ENCODE measurements at regions not wholly inside any gene's neighbourhood (a gene's known extent, or its start where the extent isn't known, plus 50 kb on each side); places are given as distances from the start of the nearest gene placed in this dataset.

DNA sequence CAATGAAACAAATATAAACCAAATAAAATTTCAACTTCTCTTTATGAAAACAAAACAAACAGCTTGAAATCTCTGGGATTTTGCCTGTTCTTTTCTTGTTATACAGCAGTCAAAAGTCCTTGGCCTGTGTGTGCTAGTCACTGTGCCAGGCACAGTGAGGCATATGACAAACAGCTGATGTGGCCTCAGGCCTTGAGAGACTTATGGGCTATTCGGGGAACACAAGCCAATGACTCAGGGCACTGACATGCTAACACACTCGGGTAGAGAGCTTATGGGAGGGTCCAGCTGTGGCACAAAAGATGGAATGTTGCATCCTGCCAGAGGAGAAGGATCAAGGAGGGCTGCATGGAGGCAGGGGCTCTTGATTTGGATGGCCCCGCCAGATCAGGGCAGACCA, 95.4 kb upstream of the NKX2-2 start:
- Histone ChIP-seq H4K20me1 (ENCODE audit: insufficient read depth, low read length) (no peaks in the 10 kb centered on the region), H3K27ac (ENCODE audit: low read depth, low read length) (no peak overlapping the region), H3K9ac (ENCODE audit: low read length) (no peak overlapping the region), H3K4me3 (ENCODE audit: insufficient read depth, low read depth, low read length) (no peak overlapping the region), H3K27me3 (ENCODE audit: insufficient read depth, low read length) (no peaks in the 10 kb centered on the region), H3K4me2 (ENCODE audit: low read length) (no peak overlapping the region), H3K9me3 (ENCODE audit: insufficient read depth, low read depth, low read length) (no peaks in the 10 kb centered on the region), H3K79me2 (ENCODE audit: insufficient read depth, low read length) (no peaks in the 10 kb centered on the region), H2AFZ (ENCODE audit: low read depth, low read length) (no peak overlapping the region), H3K4me1 (ENCODE audit: insufficient read depth, low read length) (no peaks in the 10 kb centered on the region), H3K36me3 (ENCODE audit: insufficient read depth, low read length) (no peaks in the 10 kb centered on the region)
- no peak for DNase-seq (ENCODE audit: low read depth)
- Mint-ChIP-seq H3K9me3 (ENCODE audit: unreplicated experiment) (peaks cover 5% of the 10 kb centered on the region), H3K4me1 (ENCODE audit: low read depth, unreplicated experiment) (peaks cover 9% of the 10 kb centered on the region), H3K4me3 (ENCODE audit: unreplicated experiment) (no peak overlapping the region), H3K27ac (ENCODE audit: unreplicated experiment) (no peak overlapping the region), H3K27me3 (ENCODE audit: low read depth, unreplicated experiment) (peaks cover 17% of the 10 kb centered on the region), H3K36me3 (ENCODE audit: low read depth, unreplicated experiment) (no peaks in the 10 kb centered on the region)
- TF ChIP-seq, protein P1, sequence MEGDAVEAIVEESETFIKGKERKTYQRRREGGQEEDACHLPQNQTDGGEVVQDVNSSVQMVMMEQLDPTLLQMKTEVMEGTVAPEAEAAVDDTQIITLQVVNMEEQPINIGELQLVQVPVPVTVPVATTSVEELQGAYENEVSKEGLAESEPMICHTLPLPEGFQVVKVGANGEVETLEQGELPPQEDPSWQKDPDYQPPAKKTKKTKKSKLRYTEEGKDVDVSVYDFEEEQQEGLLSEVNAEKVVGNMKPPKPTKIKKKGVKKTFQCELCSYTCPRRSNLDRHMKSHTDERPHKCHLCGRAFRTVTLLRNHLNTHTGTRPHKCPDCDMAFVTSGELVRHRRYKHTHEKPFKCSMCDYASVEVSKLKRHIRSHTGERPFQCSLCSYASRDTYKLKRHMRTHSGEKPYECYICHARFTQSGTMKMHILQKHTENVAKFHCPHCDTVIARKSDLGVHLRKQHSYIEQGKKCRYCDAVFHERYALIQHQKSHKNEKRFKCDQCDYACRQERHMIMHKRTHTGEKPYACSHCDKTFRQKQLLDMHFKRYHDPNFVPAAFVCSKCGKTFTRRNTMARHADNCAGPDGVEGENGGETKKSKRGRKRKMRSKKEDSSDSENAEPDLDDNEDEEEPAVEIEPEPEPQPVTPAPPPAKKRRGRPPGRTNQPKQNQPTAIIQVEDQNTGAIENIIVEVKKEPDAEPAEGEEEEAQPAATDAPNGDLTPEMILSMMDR (IDR thresholded peaks at IDR 0.05; ENCODE audit: insufficient read depth, low read depth, low read length): no peak
- TF ChIP-seq EZH2 (IDR thresholded peaks at IDR 0.05; ENCODE audit: insufficient read depth, low read length): no peak
- no peak for FAIRE-seq

DNA sequence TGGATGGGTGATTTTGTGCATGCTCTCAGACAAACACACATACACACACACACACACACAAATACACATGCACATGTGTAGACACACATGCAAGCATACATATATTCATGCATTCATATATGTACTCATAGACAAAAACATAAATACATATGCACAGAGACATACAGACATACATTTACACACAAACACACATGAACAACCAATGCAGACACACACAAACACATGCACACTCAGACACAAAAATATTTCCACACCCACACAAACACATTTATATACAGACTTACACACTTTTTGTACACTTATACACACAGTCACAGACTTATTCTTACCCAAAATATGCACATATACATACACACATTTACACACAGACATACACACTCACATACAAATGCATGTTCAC, 94.9 kb upstream of the NKX2-2 start:
- H4K20me1 ChIP-seq (ENCODE audit: insufficient read depth, low read length): no peaks in the 10 kb centered on the region
- Mint-ChIP-seq H3K4me3 (ENCODE audit: unreplicated experiment) (no peak overlapping the region), H3K36me3 (ENCODE audit: low read depth, unreplicated experiment) (no peaks in the 10 kb centered on the region), H3K9me3 (ENCODE audit: unreplicated experiment) (peaks cover 5% of the 10 kb centered on the region), H3K4me1 (ENCODE audit: low read depth, unreplicated experiment) (peaks cover 9% of the 10 kb centered on the region), H3K27ac (ENCODE audit: unreplicated experiment) (peak overlapping the region; percentile 28), H3K27me3 (ENCODE audit: low read depth, unreplicated experiment) (peaks cover 14% of the 10 kb centered on the region)
- H3K36me3 ChIP-seq (ENCODE audit: insufficient read depth, low read length): no peaks in the 10 kb centered on the region
- no peaks in the 10 kb centered on the region for H3K79me2 ChIP-seq (ENCODE audit: insufficient read depth, low read length)
- FAIRE-seq: no peak
- H3K4me1 ChIP-seq (ENCODE audit: insufficient read depth, low read length): no peaks in the 10 kb centered on the region
- no peaks in the 10 kb centered on the region for H3K9me3 ChIP-seq (ENCODE audit: insufficient read depth, low read depth, low read length)
- H3K4me2 ChIP-seq (ENCODE audit: low read length): peak overlapping the region; percentile 60
- H3K27ac ChIP-seq (ENCODE audit: low read depth, low read length): no peak overlapping the region
- DNase-seq (ENCODE audit: low read depth): no peak
- TF ChIP-seq EZH2 (IDR thresholded peaks at IDR 0.05; ENCODE audit: insufficient read depth, low read length): no peak
- TF ChIP-seq, protein P1 (IDR thresholded peaks at IDR 0.05; ENCODE audit: insufficient read depth, low read depth, low read length): no peak
- H3K4me3 ChIP-seq (ENCODE audit: insufficient read depth, low read depth, low read length): no peak overlapping the region
- no peak overlapping the region for H3K9ac ChIP-seq (ENCODE audit: low read length)
- H3K27me3 ChIP-seq (ENCODE audit: insufficient read depth, low read length): no peaks in the 10 kb centered on the region
- no peak overlapping the region for H2AFZ ChIP-seq (ENCODE audit: low read depth, low read length)

DNA sequence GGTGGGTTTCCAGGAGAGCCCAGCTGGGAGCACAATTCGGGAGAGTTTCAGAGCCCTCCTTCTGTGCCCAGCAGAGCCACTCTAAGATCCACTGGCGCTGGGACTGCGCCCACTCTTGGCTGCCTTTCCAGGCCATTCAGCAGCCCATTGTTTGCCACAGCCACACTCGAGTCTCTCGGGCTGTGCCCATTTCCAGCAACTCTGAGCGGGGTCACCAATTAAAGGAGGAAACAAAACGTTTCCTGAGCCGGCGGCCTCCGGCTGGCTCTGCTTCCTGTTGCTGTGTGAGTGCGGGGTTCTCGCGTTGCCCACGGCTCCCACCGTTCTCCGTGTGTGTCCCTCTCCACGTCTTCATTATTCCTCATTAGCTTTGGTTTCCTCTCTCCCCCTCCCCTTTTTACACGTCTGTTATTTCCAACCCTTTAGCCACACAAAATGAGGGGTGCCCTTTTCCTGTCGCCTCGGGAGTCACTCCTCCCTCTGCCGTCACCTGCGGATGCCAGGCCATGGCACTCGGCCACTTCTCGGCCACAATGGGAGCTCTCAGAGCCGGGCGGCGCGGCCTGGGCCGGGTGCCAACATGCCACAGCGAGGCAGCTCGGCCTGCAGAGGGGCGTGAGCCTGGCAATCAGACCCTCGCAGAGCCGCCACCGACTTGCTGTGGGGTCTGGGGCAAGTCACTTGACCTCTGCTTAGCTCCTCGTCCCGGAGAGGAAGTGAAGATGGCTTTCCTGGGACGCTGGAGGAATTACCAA, 94.3 kb upstream of the NKX2-2 start:
- peaks cover 5% of the 10 kb centered on the region for H3K9me3 Mint-ChIP-seq (ENCODE audit: unreplicated experiment)
- FAIRE-seq (no peak), DNase-seq (ENCODE audit: low read depth) (no peak)
- Histone ChIP-seq H3K9me3 (ENCODE audit: insufficient read depth, low read depth, low read length) (no peaks in the 10 kb centered on the region), H4K20me1 (ENCODE audit: insufficient read depth, low read length) (no peaks in the 10 kb centered on the region), H3K9ac (ENCODE audit: low read length) (no peak overlapping the region), H3K4me1 (ENCODE audit: insufficient read depth, low read length) (no peaks in the 10 kb centered on the region), H2AFZ (ENCODE audit: low read depth, low read length) (peak overlapping the region; percentile 34), H3K36me3 (ENCODE audit: insufficient read depth, low read length) (no peaks in the 10 kb centered on the region), H3K27ac (ENCODE audit: low read depth, low read length) (no peak overlapping the region), H3K27me3 (ENCODE audit: insufficient read depth, low read length) (no peaks in the 10 kb centered on the region), H3K4me2 (ENCODE audit: low read length) (peak overlapping the region; percentile 60), H3K79me2 (ENCODE audit: insufficient read depth, low read length) (no peaks in the 10 kb centered on the region), H3K4me3 (ENCODE audit: insufficient read depth, low read depth, low read length) (no peak overlapping the region)
- no peak overlapping the region for H3K4me3 Mint-ChIP-seq (ENCODE audit: unreplicated experiment)
- H3K27ac Mint-ChIP-seq (ENCODE audit: unreplicated experiment): no peak overlapping the region
- TF ChIP-seq EZH2 (IDR thresholded peaks at IDR 0.05; ENCODE audit: insufficient read depth, low read length): no peak
- TF ChIP-seq, protein P1 (IDR thresholded peaks at IDR 0.05; ENCODE audit: insufficient read depth, low read depth, low read length): no peak
- H3K27me3 Mint-ChIP-seq (ENCODE audit: low read depth, unreplicated experiment): peaks cover 18% of the 10 kb centered on the region
- H3K36me3 Mint-ChIP-seq (ENCODE audit: low read depth, unreplicated experiment): no peaks in the 10 kb centered on the region
- peaks cover 9% of the 10 kb centered on the region for H3K4me1 Mint-ChIP-seq (ENCODE audit: low read depth, unreplicated experiment)

Measured in astrocyte (in vitro differentiated cells and primary cell).